HG03103 (cell line): ENCODE measurements at regions not wholly inside any gene's neighbourhood (a gene's known extent, or its start where the extent isn't known, plus 50 kb on each side); places are given as distances from the start of the nearest gene placed in this dataset.
"Not testable (repeated sequence)": the region's sequence is repeated elsewhere in the genome, so short reads cannot be mapped to it uniquely, and the experiment has no call there.

Experiments used
- ATAC-seq: cut with Tn5 transposase; IDR thresholded peaks from one replicate; pipeline ENCODE4 v1.9.1; 2021; ENCODE audit warnings: low read depth; ENCODE audit not compliant: unreplicated experiment

- not testable (repeated sequence) for ATAC-seq
Measured at GRCh38 chr13:103457050-103457449, 390.8 kb upstream of the SLC10A2 start.

- no peak for ATAC-seq
Measured at GRCh38 chr13:103451656-103452055, 385.4 kb upstream of the SLC10A2 start.

GRCh38 chr13:103443604-103444003 is 377.4 kb upstream of the SLC10A2 start:
- no peak for ATAC-seq

- ATAC-seq = no peak
Measured at GRCh38 chr13:103437651-103438050, 371.4 kb upstream of the SLC10A2 start.

GRCh38 chr13:103436057-103436654 is 369.9 kb upstream of the SLC10A2 start:
- ATAC-seq = no peak

GRCh38 chr13:103431856-103432255 is 365.6 kb upstream of the SLC10A2 start:
- no peak for ATAC-seq

GRCh38 chr13:103430368-103430767 is 364.2 kb upstream of the SLC10A2 start:
- ATAC-seq = no peak

- ATAC-seq = no peak
Measured at GRCh38 chr13:103410002-103410401, 343.8 kb upstream of the SLC10A2 start.

- no peak for ATAC-seq
Measured at GRCh38 chr13:103406967-103407366, 340.8 kb upstream of the SLC10A2 start.

GRCh38 chr13:103405297-103405696 is 339.1 kb upstream of the SLC10A2 start:
- no peak for ATAC-seq

GRCh38 chr13:103403814-103404213 is 337.6 kb upstream of the SLC10A2 start:
- no peak for ATAC-seq

GRCh38 chr13:103403148-103403740 is 337.0 kb upstream of the SLC10A2 start:
- ATAC-seq = no peak

- ATAC-seq = no peak
Measured at GRCh38 chr13:103395139-103395538, 328.9 kb upstream of the SLC10A2 start.

- no peak for ATAC-seq
Measured at GRCh38 chr13:103394618-103395017, 328.4 kb upstream of the SLC10A2 start.

GRCh38 chr13:103391936-103392335 is 325.7 kb upstream of the SLC10A2 start:
- no peak for ATAC-seq

- ATAC-seq = no peak
Measured at GRCh38 chr13:103388839-103389238, 322.6 kb upstream of the SLC10A2 start.

- no peak for ATAC-seq
Measured at GRCh38 chr13:103386341-103386740, 320.1 kb upstream of the SLC10A2 start.

- no peak for ATAC-seq
Measured at GRCh38 chr13:103373916-103374315, 307.7 kb upstream of the SLC10A2 start.

- no peak for ATAC-seq
Measured at GRCh38 chr13:103371271-103371670, 305.1 kb upstream of the SLC10A2 start.

GRCh38 chr13:103370790-103371189 is 304.6 kb upstream of the SLC10A2 start:
- no peak for ATAC-seq

- ATAC-seq = no peak
Measured at GRCh38 chr13:103358255-103358932, 292.2 kb upstream of the SLC10A2 start.

- no peak for ATAC-seq
Measured at GRCh38 chr13:103356226-103356864, 290.1 kb upstream of the SLC10A2 start.
